ENCODE measurements at regions not wholly inside any gene's neighbourhood (a gene's known extent, or its start where the extent isn't known, plus 50 kb on each side); places are given as distances from the start of the nearest gene placed in this dataset.
"Not testable (repeated sequence)": the region's sequence is repeated elsewhere in the genome, so short reads cannot be mapped to it uniquely, and the experiment has no call there.

- DNase-seq, result no peak
These were observed 51.9 kb upstream of the NMUR2 start for GRCh38 chr5:152456815-152457443.

GRCh38 chr5:152462021-152462721, 57.1 kb upstream of the NMUR2 start:
- DNase-seq, result no peak

- DNase-seq, result no peak
These were observed 59.0 kb upstream of the NMUR2 start for GRCh38 chr5:152464048-152464447.

- no peak for DNase-seq
These were observed 60.1 kb upstream of the NMUR2 start for GRCh38 chr5:152465140-152465539.

- no peak for DNase-seq
These were observed 61.1 kb upstream of the NMUR2 start for GRCh38 chr5:152466085-152466745.

- DNase-seq, result no peak
These were observed 65.1 kb upstream of the NMUR2 start for GRCh38 chr5:152470167-152470566.

GRCh38 chr5:152472083-152472482, 67.0 kb upstream of the NMUR2 start:
- peak in 1 of 2 experiments; percentile 10 for DNase-seq

GRCh38 chr5:152474961-152475360, 69.9 kb upstream of the NMUR2 start:
- no peak for DNase-seq

- DNase-seq, result no peak
These were observed 72.5 kb upstream of the NMUR2 start for GRCh38 chr5:152477536-152477935.

- DNase-seq, result not testable (repeated sequence)
These were observed 74.8 kb upstream of the NMUR2 start for GRCh38 chr5:152479866-152480265.

- DNase-seq, result not testable (repeated sequence)
These were observed 75.6 kb upstream of the NMUR2 start for GRCh38 chr5:152480677-152481076.

- DNase-seq, result no peak
These were observed 82.1 kb upstream of the NMUR2 start for GRCh38 chr5:152487130-152487529.

GRCh38 chr5:152488869-152489268, 83.8 kb upstream of the NMUR2 start:
- DNase-seq, result no peak

GRCh38 chr5:152499814-152500535, 94.9 kb upstream of the NMUR2 start:
- no peak for DNase-seq

- no peak for DNase-seq
These were observed 96.2 kb upstream of the NMUR2 start for GRCh38 chr5:152501294-152501693.

- no peak for DNase-seq
These were observed 98.1 kb upstream of the NMUR2 start for GRCh38 chr5:152503206-152503605.

- peak in 1 of 2 experiments; percentile 6 for DNase-seq
These were observed 100.5 kb upstream of the NMUR2 start for GRCh38 chr5:152505442-152506042.

- no peak for DNase-seq
These were observed 106.0 kb upstream of the NMUR2 start for GRCh38 chr5:152511120-152511519.

- DNase-seq, result no peak
These were observed 106.6 kb upstream of the NMUR2 start for GRCh38 chr5:152511531-152512132.

GRCh38 chr5:152514827-152515397, 109.8 kb upstream of the NMUR2 start:
- DNase-seq, result peak in 1 of 2 experiments; percentile 1

GRCh38 chr5:152523964-152524363, 118.9 kb upstream of the NMUR2 start:
- DNase-seq, result no peak
